ENCODE measurements at regions not wholly inside any gene's neighbourhood (a gene's known extent, or its start where the extent isn't known, plus 50 kb on each side); places are given as distances from the start of the nearest gene placed in this dataset.

DNA sequence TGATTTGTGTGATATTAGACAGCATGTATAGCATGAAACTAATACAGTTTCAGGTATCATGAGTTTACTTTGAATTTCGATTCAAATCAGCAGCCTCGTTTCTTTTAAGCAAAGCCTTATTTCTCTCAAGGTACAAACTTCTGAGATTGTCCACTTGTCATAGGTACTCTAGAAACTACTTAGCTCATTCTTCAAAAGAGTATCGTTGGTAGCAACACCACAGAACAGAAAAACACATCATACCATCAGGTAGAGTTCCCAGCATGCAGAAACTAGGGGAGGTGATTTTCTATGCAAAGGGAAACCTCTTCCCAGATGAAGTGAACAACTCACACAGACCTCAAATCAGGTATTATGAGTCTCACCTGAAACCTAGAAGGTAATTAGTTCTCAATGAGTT is 237.0 kb upstream of the SOX9 start:
- TF ChIP-seq, protein P1, sequence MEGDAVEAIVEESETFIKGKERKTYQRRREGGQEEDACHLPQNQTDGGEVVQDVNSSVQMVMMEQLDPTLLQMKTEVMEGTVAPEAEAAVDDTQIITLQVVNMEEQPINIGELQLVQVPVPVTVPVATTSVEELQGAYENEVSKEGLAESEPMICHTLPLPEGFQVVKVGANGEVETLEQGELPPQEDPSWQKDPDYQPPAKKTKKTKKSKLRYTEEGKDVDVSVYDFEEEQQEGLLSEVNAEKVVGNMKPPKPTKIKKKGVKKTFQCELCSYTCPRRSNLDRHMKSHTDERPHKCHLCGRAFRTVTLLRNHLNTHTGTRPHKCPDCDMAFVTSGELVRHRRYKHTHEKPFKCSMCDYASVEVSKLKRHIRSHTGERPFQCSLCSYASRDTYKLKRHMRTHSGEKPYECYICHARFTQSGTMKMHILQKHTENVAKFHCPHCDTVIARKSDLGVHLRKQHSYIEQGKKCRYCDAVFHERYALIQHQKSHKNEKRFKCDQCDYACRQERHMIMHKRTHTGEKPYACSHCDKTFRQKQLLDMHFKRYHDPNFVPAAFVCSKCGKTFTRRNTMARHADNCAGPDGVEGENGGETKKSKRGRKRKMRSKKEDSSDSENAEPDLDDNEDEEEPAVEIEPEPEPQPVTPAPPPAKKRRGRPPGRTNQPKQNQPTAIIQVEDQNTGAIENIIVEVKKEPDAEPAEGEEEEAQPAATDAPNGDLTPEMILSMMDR (IDR thresholded peaks at IDR 0.05): no peak
- TF ChIP-seq POLR2AphosphoS5 (IDR thresholded peaks at IDR 0.05; ENCODE audit: low read depth, low read length) (no peak), TCF7L2 (IDR thresholded peaks at IDR 0.05; ENCODE audit: low read depth, low read length) (no peak)
- TF ChIP-seq, protein P2, sequence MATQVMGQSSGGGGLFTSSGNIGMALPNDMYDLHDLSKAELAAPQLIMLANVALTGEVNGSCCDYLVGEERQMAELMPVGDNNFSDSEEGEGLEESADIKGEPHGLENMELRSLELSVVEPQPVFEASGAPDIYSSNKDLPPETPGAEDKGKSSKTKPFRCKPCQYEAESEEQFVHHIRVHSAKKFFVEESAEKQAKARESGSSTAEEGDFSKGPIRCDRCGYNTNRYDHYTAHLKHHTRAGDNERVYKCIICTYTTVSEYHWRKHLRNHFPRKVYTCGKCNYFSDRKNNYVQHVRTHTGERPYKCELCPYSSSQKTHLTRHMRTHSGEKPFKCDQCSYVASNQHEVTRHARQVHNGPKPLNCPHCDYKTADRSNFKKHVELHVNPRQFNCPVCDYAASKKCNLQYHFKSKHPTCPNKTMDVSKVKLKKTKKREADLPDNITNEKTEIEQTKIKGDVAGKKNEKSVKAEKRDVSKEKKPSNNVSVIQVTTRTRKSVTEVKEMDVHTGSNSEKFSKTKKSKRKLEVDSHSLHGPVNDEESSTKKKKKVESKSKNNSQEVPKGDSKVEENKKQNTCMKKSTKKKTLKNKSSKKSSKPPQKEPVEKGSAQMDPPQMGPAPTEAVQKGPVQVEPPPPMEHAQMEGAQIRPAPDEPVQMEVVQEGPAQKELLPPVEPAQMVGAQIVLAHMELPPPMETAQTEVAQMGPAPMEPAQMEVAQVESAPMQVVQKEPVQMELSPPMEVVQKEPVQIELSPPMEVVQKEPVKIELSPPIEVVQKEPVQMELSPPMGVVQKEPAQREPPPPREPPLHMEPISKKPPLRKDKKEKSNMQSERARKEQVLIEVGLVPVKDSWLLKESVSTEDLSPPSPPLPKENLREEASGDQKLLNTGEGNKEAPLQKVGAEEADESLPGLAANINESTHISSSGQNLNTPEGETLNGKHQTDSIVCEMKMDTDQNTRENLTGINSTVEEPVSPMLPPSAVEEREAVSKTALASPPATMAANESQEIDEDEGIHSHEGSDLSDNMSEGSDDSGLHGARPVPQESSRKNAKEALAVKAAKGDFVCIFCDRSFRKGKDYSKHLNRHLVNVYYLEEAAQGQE (IDR thresholded peaks at IDR 0.05; ENCODE audit: insufficient read depth in 1 of 2, low read depth in 2 of 2, low read length in 1 of 2): no peak

All from Panc1 (cell line).